22Rv1 (cell line): ENCODE measurements at regions not wholly inside any gene's neighbourhood (a gene's known extent, or its start where the extent isn't known, plus 50 kb on each side); places are given as distances from the start of the nearest gene placed in this dataset.

Experiments used
- ZFX ChIP-seq: fragments of 450-650 bp; IDR thresholded peaks from 2 replicates; pipeline ENCODE4 v1.6.1; 2017; ENCODE audit warnings: antibody characterized with exemption, borderline replicate concordance
- TF ChIP-seq, protein P1 (sequence below): fragments of 450-650 bp; IDR thresholded peaks from 2 replicates; pipeline ENCODE4 v1.5.1; 2017; ENCODE audit warnings: mild to moderate bottlenecking

DNA sequence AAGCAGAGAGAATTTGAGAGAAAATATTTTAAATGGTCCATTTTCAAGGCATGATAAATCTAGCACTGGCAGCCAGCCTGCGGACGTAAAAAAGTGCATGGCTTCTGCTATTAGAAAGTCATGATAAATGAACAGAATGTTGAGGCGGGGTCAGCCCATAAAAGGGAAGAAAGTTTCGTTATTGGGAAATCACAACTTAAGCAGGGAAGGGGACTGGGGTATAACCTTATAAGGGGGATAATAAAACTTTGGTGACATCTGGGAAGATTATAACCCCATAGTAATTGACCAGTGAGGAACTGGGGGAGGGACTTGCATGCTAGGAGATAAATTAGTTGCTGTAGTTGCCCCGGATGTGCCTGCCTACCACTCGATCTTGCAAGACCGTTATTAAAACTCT, 88.4 kb upstream of the PLSCR4 start:
- TF ChIP-seq, protein P1, sequence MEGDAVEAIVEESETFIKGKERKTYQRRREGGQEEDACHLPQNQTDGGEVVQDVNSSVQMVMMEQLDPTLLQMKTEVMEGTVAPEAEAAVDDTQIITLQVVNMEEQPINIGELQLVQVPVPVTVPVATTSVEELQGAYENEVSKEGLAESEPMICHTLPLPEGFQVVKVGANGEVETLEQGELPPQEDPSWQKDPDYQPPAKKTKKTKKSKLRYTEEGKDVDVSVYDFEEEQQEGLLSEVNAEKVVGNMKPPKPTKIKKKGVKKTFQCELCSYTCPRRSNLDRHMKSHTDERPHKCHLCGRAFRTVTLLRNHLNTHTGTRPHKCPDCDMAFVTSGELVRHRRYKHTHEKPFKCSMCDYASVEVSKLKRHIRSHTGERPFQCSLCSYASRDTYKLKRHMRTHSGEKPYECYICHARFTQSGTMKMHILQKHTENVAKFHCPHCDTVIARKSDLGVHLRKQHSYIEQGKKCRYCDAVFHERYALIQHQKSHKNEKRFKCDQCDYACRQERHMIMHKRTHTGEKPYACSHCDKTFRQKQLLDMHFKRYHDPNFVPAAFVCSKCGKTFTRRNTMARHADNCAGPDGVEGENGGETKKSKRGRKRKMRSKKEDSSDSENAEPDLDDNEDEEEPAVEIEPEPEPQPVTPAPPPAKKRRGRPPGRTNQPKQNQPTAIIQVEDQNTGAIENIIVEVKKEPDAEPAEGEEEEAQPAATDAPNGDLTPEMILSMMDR = no peak
- TF ChIP-seq ZFX = no peak
